ENCODE measurements at regions not wholly inside any gene's neighbourhood (a gene's known extent, or its start where the extent isn't known, plus 50 kb on each side); places are given as distances from the start of the nearest gene placed in this dataset.

- Histone ChIP-seq H3K4me3 (replicated peaks in 1 of 3; ENCODE audit: insufficient read depth in 1 of 3, low read depth in 2 of 3, low read length in 3 of 3) (no peak overlapping the region), H3K79me2 (ENCODE audit: insufficient read depth, low read length) (no peaks in the 10 kb centered on the region), H3K4me1 (ENCODE audit: insufficient read depth, low read length) (no peaks in the 10 kb centered on the region), H3K27me3 (ENCODE audit: control insufficient read depth in 1 of 2, insufficient read depth in 2 of 2, low read length in 2 of 2) (no peaks in the 10 kb centered on the region), H3K4me2 (ENCODE audit: low read depth, low read length) (no peak overlapping the region), H3K36me3 (replicated peaks in 1 of 2; ENCODE audit: control insufficient read depth in 1 of 2, insufficient read depth in 2 of 2, low read length in 2 of 2) (no peaks in the 10 kb centered on the region), H2AFZ (ENCODE audit: low read length) (no peak overlapping the region), H3K27ac (ENCODE audit: extremely low read length, insufficient read depth, low read length) (no peak overlapping the region), H4K20me1 (ENCODE audit: insufficient read depth, low read length) (no peaks in the 10 kb centered on the region), H3K9ac (ENCODE audit: insufficient read depth, low read depth, low read length) (no peak overlapping the region), H3K9me3 (ENCODE audit: low read length) (no peaks in the 10 kb centered on the region)
- TF ChIP-seq ZNF580 (CRISPR knock-in tag; IDR thresholded peaks at IDR 0.05; ENCODE audit: borderline replicate concordance, low read depth) (no peak), ZNF746 (CRISPR knock-in tag; IDR thresholded peaks at IDR 0.05) (no peak), HDAC2 (CRISPR knock-in tag; IDR thresholded peaks at IDR 0.05) (no peak), ZBTB42 (CRISPR knock-in tag; IDR thresholded peaks at IDR 0.05) (no peak), KLF15 (CRISPR knock-in tag; IDR thresholded peaks at IDR 0.05; ENCODE audit: borderline replicate concordance) (no peak), MLLT10 (CRISPR knock-in tag; IDR thresholded peaks at IDR 0.05) (no peak), ZNF207 (IDR thresholded peaks at IDR 0.05; ENCODE audit: borderline replicate concordance) (no peak)
- CTCF ChIA-PET (ENCODE audit: low intra/inter-chr PET ratio, low total read pairs): no interaction called here
- intact Hi-C loops (cut with micrococcal nuclease; ENCODE audit: unreplicated experiment): no loop called here
- 7% methylated on average over 6 of the region's 6 CpGs for WGBS (ENCODE audit: low lambda C conversion rate)
- POLR2A ChIA-PET: no interaction called here
- no TSS peak for BruUV-seq (replicated peaks)
- FAIRE-seq (no peak), ATAC-seq (no peak), DNase-seq (ENCODE audit: low spot score) (no peak)
- in situ Hi-C loops (cut with HindIII; ENCODE audit: extremely low pct_ligation_motif_present, low pct_unique_long_range_greater_than_20kb): no loop called here
These were observed 394.5 kb upstream of the C16orf82 start for GRCh38 chr16:26672206-26672605.

- BruUV-seq (replicated peaks): no TSS peak
- Histone ChIP-seq H3K4me3 (replicated peaks in 1 of 3; ENCODE audit: insufficient read depth in 1 of 3, low read depth in 2 of 3, low read length in 3 of 3) (no peak overlapping the region), H3K79me2 (ENCODE audit: insufficient read depth, low read length) (no peaks in the 10 kb centered on the region), H3K9ac (ENCODE audit: insufficient read depth, low read depth, low read length) (no peak overlapping the region), H2AFZ (ENCODE audit: low read length) (no peak overlapping the region), H4K20me1 (ENCODE audit: insufficient read depth, low read length) (no peaks in the 10 kb centered on the region), H3K27ac (ENCODE audit: extremely low read length, insufficient read depth, low read length) (no peak overlapping the region), H3K36me3 (replicated peaks in 1 of 2; ENCODE audit: control insufficient read depth in 1 of 2, insufficient read depth in 2 of 2, low read length in 2 of 2) (no peaks in the 10 kb centered on the region), H3K4me2 (ENCODE audit: low read depth, low read length) (no peak overlapping the region), H3K27me3 (ENCODE audit: control insufficient read depth in 1 of 2, insufficient read depth in 2 of 2, low read length in 2 of 2) (no peaks in the 10 kb centered on the region), H3K4me1 (ENCODE audit: insufficient read depth, low read length) (no peaks in the 10 kb centered on the region), H3K9me3 (ENCODE audit: low read length) (no peaks in the 10 kb centered on the region)
- intact Hi-C loops (cut with micrococcal nuclease; ENCODE audit: unreplicated experiment) (no loop called here), in situ Hi-C loops (cut with HindIII; ENCODE audit: extremely low pct_ligation_motif_present, low pct_unique_long_range_greater_than_20kb) (no loop called here)
- FAIRE-seq: no peak
- TF ChIP-seq ASH2L (IDR thresholded peaks at IDR 0.05; ENCODE audit: insufficient read length, low read depth, low read length) (no peak), ZNF639 (CRISPR knock-in tag; conservative IDR thresholded peaks at IDR 0.05) (no peak), HMG20A (CRISPR knock-in tag; IDR thresholded peaks at IDR 0.05; ENCODE audit: borderline replicate concordance) (no peak), MYPOP (CRISPR knock-in tag; IDR thresholded peaks at IDR 0.05) (no peak), JUN (CRISPR knock-in tag; IDR thresholded peaks at IDR 0.05) (no peak), HNRNPK (IDR thresholded peaks at IDR 0.05; ENCODE audit: low read depth, low read length, poor library complexity, severe bottlenecking) (no peak), ZBTB37 (CRISPR knock-in tag; IDR thresholded peaks at IDR 0.05) (no peak), NCOA2 (CRISPR knock-in tag; IDR thresholded peaks at IDR 0.05) (no peak), ZKSCAN1 (IDR thresholded peaks at IDR 0.05; ENCODE audit: low read length) (no peak)
- no peak for DNase-seq (ENCODE audit: low spot score)
- ChIA-PET POLR2A (no interaction called here), CTCF (ENCODE audit: low intra/inter-chr PET ratio, low total read pairs) (no interaction called here)
- ATAC-seq: no peak
- WGBS (ENCODE audit: low lambda C conversion rate): 4% methylated on average over 3 of the region's 3 CpGs
These were observed 393.7 kb upstream of the C16orf82 start for GRCh38 chr16:26673011-26673410.

Data from HepG2 (cell line).